Superior temporal gyrus (tissue), 1 donor: ENCODE measurements at regions not wholly inside any gene's neighbourhood (a gene's known extent, or its start where the extent isn't known, plus 50 kb on each side); places are given as distances from the start of the nearest gene placed in this dataset.
"Not testable (repeated sequence)": the region's sequence is repeated elsewhere in the genome, so short reads cannot be mapped to it uniquely, and the experiment has no call there.

Experiments used
- DNase-seq: peaks from one replicate; pipeline ENCODE4 v3.0.0-alpha.2; 2016; ENCODE audit errors: extremely low spot score

- peak; percentile 23 for DNase-seq
Observed at GRCh38 chr18:15315301-15315700, 567.3 kb downstream of the ANKRD30B start.

- not testable (repeated sequence) for DNase-seq
Observed at GRCh38 chr18:15318655-15319054, 570.7 kb downstream of the ANKRD30B start.

- DNase-seq: not testable (repeated sequence)
Observed at GRCh38 chr18:15329713-15330112, 581.7 kb downstream of the ANKRD30B start.

- not testable (repeated sequence) for DNase-seq
Observed at GRCh38 chr18:15330149-15330548, 582.2 kb downstream of the ANKRD30B start.

GRCh38 chr18:15330600-15330999 lies 582.6 kb downstream of the ANKRD30B start:
- not testable (repeated sequence) for DNase-seq

GRCh38 chr18:15375671-15376070 lies 627.7 kb downstream of the ANKRD30B start:
- DNase-seq: not testable (repeated sequence)

GRCh38 chr18:15407874-15408273 lies 659.9 kb downstream of the ANKRD30B start:
- peak; percentile 21 for DNase-seq
